Tibial nerve (tissue), 4 donors: ENCODE measurements at regions not wholly inside any gene's neighbourhood (a gene's known extent, or its start where the extent isn't known, plus 50 kb on each side); places are given as distances from the start of the nearest gene placed in this dataset.

Source experiments
- CTCF ChIP-seq, 5 experiments: fragments of 200-600 bp in 3 of 5; fragments of 450-650 bp in 2 of 5; sonication (generic) in 3 of 5; IDR thresholded peaks; one replicate each; pipeline ENCODE4 v1.5.1; 2016 to 2019; ENCODE audit warnings: antibody characterized with exemption in 5 of 5, mild to moderate bottlenecking in 3 of 5, moderate library complexity in 2 of 5
- EP300 ChIP-seq, 2 donors: sonication (generic); formaldehyde crosslinking; IDR thresholded peaks; one replicate each; pipeline ENCODE4 v1.6.1; 2017; ENCODE audit warnings: antibody characterized with exemption in 2 of 2, mild to moderate bottlenecking in 1 of 2
- POLR2A ChIP-seq, 2 donors: fragments of 450-650 bp; IDR thresholded peaks; one replicate each; pipeline ENCODE4 v1.6.1; 2017; ENCODE audit warnings: antibody characterized with exemption in 2 of 2, mild to moderate bottlenecking in 2 of 2, moderate library complexity in 2 of 2

- no peak for TF ChIP-seq POLR2A (IDR thresholded peaks at IDR 0.05)
- no peak for TF ChIP-seq CTCF (IDR thresholded peaks at IDR 0.05)
- no peak for TF ChIP-seq EP300 (IDR thresholded peaks at IDR 0.05)
Measured at GRCh38 chr9:80701061-80701460, 988.3 kb downstream of the TLE1 start.
